Ectodermal cell (in vitro differentiated cells): ENCODE measurements at regions not wholly inside any gene's neighbourhood (a gene's known extent, or its start where the extent isn't known, plus 50 kb on each side); places are given as distances from the start of the nearest gene placed in this dataset.

Source experiments
- H3K27ac ChIP-seq: 2 replicates; pipeline ENCODE4 v1.7.0; 2013; ENCODE audit warnings: mild to moderate bottlenecking, low read depth, low read length; ENCODE audit not compliant: insufficient read depth, poor library complexity, severe bottlenecking
- H3K27me3 ChIP-seq: 2 replicates; pipeline ENCODE4 v1.7.0; 2013; ENCODE audit warnings: mild to moderate bottlenecking, low read length; ENCODE audit not compliant: insufficient read depth, control insufficient read depth, poor library complexity, severe bottlenecking
- H3K36me3 ChIP-seq: one replicate; pipeline ENCODE4 v1.7.0; 2013; ENCODE audit warnings: low read length; ENCODE audit not compliant: control insufficient read depth, insufficient read depth
- H3K4me1 ChIP-seq: one replicate; pipeline ENCODE4 v1.7.0; 2013; ENCODE audit warnings: low read length; ENCODE audit not compliant: control insufficient read depth, insufficient read depth
- H3K4me3 ChIP-seq: 2 replicates; pipeline ENCODE4 v1.7.0; 2013; ENCODE audit warnings: low read depth, low read length, control low read depth; ENCODE audit not compliant: insufficient read depth
- H3K9me3 ChIP-seq: 2 replicates; pipeline ENCODE4 v1.7.0; 2013; ENCODE audit warnings: mild to moderate bottlenecking, low read length, moderate library complexity; ENCODE audit not compliant: control insufficient read depth
- WGBS, 2 experiments: methylation state at CpG; one replicate each; pipeline ENCODE4 v1.1.7; 2013; ENCODE audit warnings: missing lambda C conversion rate in 2 of 2; 5-methylcytosine and 5-hydroxymethylcytosine counted together

DNA sequence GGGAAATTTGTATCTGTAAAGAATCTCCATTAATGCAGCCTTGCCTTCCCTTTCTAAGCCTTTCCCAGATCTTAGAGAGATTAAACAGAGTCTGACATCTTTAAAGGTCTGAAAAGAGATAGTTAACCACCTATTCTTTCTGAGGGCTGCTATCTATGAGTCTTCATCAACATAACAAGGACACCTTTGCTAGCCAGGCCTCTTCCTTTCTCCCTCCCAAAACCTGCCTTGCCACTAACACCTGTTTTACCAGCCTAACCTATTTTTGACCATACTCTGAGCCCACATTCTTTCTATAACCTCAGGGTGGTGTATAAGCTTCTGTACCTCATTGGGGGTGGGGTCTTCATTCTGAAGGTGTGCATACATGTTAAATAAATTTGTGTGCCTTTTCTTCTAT, 217.1 kb downstream of the IPMK start:
- H3K4me1 ChIP-seq: no peaks in the 10 kb centered on the region
- no peak overlapping the region for H3K27ac ChIP-seq
- H3K36me3 ChIP-seq: no peaks in the 10 kb centered on the region
- H3K27me3 ChIP-seq: no peaks in the 10 kb centered on the region
- no peak overlapping the region for H3K4me3 ChIP-seq
- no peaks in the 10 kb centered on the region for H3K9me3 ChIP-seq

DNA sequence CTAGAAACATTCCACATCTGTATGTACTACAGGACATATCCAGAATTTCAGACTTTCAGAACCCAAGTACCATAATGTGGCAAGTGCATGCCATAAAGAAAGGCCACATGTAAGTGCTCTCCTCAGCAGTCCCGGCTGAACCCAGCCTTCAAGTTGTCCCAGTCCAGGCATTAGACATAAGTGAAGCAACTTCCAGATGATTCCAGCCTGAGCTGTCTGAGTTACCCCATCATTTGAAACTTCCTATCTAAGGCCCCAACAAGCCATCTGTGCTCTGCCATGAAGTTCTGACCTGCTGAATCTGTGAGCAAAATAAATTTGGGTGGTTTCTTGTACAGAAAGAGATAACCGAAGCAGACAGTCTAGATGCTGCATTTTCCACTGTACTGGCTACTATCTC, 218.8 kb downstream of the IPMK start:
- H3K9me3 ChIP-seq: no peaks in the 10 kb centered on the region
- H3K36me3 ChIP-seq: no peaks in the 10 kb centered on the region
- WGBS, 2 experiments: 88 to 96% methylated on average over 2 of the region's 2 CpGs
- H3K4me1 ChIP-seq: no peaks in the 10 kb centered on the region
- H3K27me3 ChIP-seq: no peaks in the 10 kb centered on the region
- no peak overlapping the region for H3K27ac ChIP-seq
- H3K4me3 ChIP-seq: no peak overlapping the region

DNA sequence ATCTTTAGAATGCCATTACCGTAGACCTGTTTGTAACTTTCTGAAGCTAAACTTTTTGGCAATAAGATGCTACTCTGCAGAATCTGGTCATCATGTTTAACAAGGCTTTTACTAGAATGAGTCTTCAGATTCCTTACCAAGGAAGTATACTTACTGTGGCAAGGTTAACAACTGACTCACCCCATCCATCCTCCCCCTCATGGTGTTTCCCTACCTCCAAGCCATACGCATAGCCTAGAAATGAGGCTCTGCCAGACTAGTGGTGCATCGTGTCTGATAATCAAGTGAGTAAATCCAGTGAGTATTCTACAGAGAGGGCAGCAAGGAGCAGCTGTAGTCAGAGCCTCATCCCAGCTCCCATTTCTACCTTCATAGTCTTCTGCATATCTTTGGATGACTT, 223.6 kb downstream of the IPMK start:
- Histone ChIP-seq H3K27me3 (no peaks in the 10 kb centered on the region), H3K4me3 (no peak overlapping the region), H3K4me1 (no peaks in the 10 kb centered on the region), H3K27ac (no peak overlapping the region), H3K9me3 (peaks cover 4% of the 10 kb centered on the region), H3K36me3 (no peaks in the 10 kb centered on the region)
- 93 to 100% methylated on average over 3 of the region's 3 CpGs for WGBS, 2 experiments

DNA sequence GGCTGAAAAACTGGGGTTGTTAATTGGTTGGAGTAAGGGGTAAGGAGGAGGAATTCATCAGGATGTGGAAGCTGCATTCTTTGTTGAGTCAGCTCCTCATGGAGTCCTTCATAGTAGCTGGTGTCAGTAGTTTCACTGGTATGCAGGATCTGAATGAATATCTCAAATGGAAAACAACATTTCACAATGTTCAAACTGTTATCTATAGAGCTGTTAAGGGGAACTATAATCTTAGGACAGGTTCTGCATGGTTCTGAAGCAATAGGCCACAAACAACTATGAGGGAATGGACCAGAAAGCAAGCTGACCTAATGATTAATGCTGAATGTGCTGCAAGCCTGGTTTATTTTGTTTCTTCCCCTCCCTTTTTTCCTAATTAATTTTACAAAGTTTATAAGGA, 225.8 kb downstream of the IPMK start:
- Histone ChIP-seq H3K4me3 (no peak overlapping the region), H3K36me3 (no peaks in the 10 kb centered on the region), H3K27ac (no peak overlapping the region), H3K27me3 (no peaks in the 10 kb centered on the region), H3K4me1 (no peaks in the 10 kb centered on the region), H3K9me3 (peaks cover 4% of the 10 kb centered on the region)

DNA sequence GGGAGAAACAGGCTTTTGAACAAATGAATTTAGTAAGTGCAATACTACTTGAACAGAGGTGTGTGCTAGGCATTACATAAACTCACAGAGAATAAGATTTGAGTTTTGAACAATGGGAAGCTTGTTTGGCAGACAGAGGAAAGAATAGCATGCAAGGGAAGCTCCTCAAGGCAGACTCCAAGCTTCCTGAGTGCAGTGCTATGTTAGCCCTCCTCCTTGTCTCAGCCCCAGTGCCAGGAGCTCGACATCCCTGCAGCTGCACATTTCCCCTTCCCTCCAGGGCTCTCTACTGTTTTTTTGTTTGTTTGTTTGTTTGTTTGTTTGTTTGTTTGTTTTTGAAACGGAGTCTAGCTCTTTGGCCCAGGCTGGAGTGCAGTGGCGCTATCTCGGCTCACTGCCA, 237.5 kb downstream of the IPMK start:
- Histone ChIP-seq H3K4me1 (no peaks in the 10 kb centered on the region), H3K36me3 (no peaks in the 10 kb centered on the region), H3K27ac (no peak overlapping the region), H3K27me3 (no peaks in the 10 kb centered on the region), H3K4me3 (no peak overlapping the region), H3K9me3 (no peaks in the 10 kb centered on the region)
- 89 to 93% methylated on average over 4 of the region's 4 CpGs for WGBS, 2 experiments

DNA sequence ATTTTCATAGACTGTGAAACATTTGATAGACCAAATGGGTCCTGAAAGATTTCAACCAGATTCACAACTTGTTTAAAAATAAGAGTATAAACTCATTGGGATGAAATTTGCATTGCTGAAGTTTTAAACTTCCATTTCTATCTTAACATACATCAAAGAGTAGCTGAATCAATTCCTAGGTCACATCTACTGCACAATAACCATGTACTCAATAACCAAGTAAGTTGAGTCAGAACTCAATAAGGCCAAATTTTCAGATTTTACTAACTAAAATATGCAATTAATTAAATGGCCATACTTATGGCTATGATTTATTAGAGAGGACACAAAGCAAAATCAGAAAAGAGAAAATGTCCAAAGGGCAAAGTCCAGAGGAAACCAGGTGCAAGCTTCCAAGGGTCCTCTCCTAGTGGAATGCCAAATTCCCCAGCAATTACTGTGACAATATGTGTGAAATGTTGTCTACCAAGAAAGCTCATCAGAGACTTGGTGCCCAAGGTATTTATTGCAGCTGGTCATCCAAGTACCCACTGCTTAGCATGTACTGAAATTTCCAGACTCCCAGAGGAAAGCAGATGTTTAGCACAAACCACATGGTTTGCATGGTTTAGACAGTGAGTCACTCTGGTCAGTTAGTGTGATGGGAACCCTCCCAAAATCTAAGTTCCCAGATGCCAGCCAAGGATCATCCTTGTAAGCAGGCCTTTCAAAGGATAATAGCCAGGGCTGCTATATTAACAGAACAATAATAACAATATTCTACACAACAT, 238.9 kb downstream of the IPMK start:
- Histone ChIP-seq H3K27me3 (no peaks in the 10 kb centered on the region), H3K4me1 (no peaks in the 10 kb centered on the region), H3K36me3 (no peaks in the 10 kb centered on the region), H3K27ac (no peak overlapping the region), H3K9me3 (no peaks in the 10 kb centered on the region), H3K4me3 (no peak overlapping the region)

DNA sequence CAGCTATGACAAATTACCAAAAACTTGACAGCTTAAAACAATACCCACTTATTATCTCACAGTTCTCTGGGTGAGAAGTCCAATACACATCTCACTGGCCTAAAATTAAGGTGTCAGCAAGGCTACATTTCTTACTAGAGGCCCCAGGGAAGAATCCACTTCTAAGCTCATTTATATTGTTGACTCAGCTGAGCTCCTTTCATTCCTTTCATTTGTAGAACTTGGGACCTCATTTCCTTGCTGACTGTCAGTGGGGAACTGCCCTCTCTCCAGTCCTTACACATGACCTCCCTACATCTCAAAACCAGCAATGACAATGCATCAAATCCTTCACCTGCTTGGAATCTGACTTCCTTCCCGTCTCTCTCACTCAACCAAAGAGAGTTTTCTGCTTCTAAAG, 240.3 kb downstream of the IPMK start:
- Histone ChIP-seq H3K27me3 (no peaks in the 10 kb centered on the region), H3K4me1 (no peaks in the 10 kb centered on the region), H3K4me3 (no peak overlapping the region), H3K9me3 (no peaks in the 10 kb centered on the region), H3K27ac (no peak overlapping the region), H3K36me3 (no peaks in the 10 kb centered on the region)
- WGBS, 2 experiments: 80 to 85% methylated on average over 1 of the region's 1 CpG

DNA sequence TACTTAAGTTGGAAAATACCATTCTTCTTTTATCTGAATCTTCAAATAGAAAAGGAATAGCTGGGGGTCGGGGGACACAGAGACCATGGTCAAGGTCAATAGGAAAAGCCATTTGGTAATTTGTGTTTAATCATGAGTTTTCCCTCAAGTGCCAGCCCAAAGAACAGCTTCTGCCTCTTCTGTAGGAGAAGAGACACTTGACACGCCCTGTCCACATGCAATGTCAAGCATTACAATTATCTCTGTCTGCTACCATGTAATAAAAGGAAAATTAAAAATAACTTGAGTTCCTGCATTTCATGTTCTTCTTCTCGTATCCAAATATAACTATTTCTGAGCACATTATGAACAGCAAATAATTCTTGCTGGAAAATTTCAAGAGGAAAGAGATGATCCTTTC, 241.7 kb downstream of the IPMK start:
- H3K36me3 ChIP-seq: no peaks in the 10 kb centered on the region
- no peaks in the 10 kb centered on the region for H3K27me3 ChIP-seq
- no peaks in the 10 kb centered on the region for H3K9me3 ChIP-seq
- no peak overlapping the region for H3K27ac ChIP-seq
- H3K4me1 ChIP-seq: no peaks in the 10 kb centered on the region
- WGBS, 2 experiments: 82 to 93% methylated on average over 2 to 3 of the region's 3 CpGs
- no peak overlapping the region for H3K4me3 ChIP-seq

DNA sequence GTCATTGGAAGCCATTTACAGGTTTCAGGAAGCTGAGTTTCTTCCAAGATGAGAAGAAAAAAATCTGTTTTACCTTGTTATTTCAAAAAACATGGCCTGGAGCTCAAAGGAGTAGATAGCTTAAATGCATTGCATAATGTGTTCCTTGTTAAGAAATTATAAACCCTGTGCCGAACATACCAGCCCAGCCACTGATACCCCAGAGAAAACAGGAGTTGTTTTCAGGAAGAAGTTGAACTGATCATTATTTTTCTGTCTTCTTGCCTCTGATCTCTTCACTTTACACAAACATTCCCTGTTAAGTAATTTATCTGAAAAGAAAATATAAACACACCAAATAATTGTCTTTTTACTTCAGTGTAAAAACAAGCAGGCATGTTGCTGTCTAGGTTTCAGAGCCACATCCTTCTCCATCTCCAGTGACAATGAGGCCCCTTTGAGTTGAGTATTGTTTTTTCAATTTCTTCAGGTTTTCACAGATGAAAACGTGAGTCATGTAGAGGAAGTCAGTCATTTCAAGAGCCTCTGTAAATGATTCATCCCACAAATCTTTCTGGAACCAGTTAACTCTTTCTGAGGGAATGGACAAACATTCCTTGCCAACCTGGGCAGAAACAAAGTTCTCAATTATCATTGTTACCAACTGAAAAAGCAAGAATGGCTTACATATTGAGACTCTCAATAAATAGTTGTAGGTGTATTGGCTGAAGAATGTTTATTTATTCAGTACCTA, 244.2 kb downstream of the IPMK start:
- H3K4me1 ChIP-seq: no peaks in the 10 kb centered on the region
- no peak overlapping the region for H3K27ac ChIP-seq
- 66 to 72% methylated on average over 2 of the region's 2 CpGs for WGBS, 2 experiments
- H3K9me3 ChIP-seq: no peaks in the 10 kb centered on the region
- H3K36me3 ChIP-seq: no peaks in the 10 kb centered on the region
- no peaks in the 10 kb centered on the region for H3K27me3 ChIP-seq
- H3K4me3 ChIP-seq: no peak overlapping the region

DNA sequence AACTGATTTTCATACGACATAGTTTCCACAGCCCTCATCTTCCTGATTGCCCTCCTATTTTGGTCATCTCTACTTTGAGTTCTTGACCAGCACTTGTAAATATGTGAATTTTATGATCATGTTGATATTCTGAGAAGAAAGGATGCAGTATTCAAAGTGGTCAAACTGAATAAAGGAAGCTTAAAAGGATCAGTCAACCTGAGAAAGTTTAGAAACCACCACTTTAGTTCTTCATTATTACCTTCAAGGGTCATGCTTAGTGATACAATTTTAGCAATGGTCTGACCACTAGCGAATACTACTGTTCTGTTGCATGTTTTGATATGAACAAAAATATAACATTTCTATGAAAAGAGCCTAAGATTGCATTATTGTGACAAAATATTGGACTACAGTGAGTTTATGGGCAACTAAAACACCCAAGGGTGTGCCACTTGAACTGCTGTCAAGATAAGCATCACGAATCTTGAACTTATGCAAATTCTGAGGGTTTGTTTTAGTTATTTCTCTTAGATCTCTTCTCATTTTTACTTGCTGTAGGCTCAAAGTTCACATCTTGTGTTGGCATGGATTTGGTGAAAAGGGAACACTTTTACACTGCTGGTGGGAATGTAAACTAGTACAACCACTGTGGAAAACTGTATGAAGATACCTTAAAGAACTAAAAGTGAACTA, 247.7 kb downstream of the IPMK start:
- H3K36me3 ChIP-seq: no peaks in the 10 kb centered on the region
- no peak overlapping the region for H3K4me3 ChIP-seq
- 93 to 97% methylated on average over 2 to 3 of the region's 3 CpGs for WGBS, 2 experiments
- no peaks in the 10 kb centered on the region for H3K9me3 ChIP-seq
- H3K4me1 ChIP-seq: no peaks in the 10 kb centered on the region
- no peak overlapping the region for H3K27ac ChIP-seq
- H3K27me3 ChIP-seq: no peaks in the 10 kb centered on the region
